Endodermal cell (in vitro differentiated cells): ENCODE measurements at regions not wholly inside any gene's neighbourhood (a gene's known extent, or its start where the extent isn't known, plus 50 kb on each side); places are given as distances from the start of the nearest gene placed in this dataset.
"Not testable (repeated sequence)": the region's sequence is repeated elsewhere in the genome, so short reads cannot be mapped to it uniquely, and the experiment has no call there.

Experiments used
- DNase-seq: peaks from one replicate; pipeline ENCODE4 v3.0.0-alpha.2; 2017
- H3K27ac ChIP-seq: 2 replicates; pipeline ENCODE4 v1.5.1; 2013; ENCODE audit warnings: mild to moderate bottlenecking, low read depth, low read length, moderate library complexity
- H3K27me3 ChIP-seq: 2 replicates; pipeline ENCODE4 v1.6.1; 2013; ENCODE audit warnings: mild to moderate bottlenecking, low read length, moderate library complexity; ENCODE audit not compliant: insufficient read depth, control insufficient read depth, poor library complexity, severe bottlenecking
- H3K36me3 ChIP-seq: 2 replicates; pipeline ENCODE4 v1.7.0; 2013; ENCODE audit warnings: mild to moderate bottlenecking, low read length, moderate library complexity; ENCODE audit not compliant: control insufficient read depth, insufficient read depth
- H3K4me1 ChIP-seq: one replicate; pipeline ENCODE4 v1.7.0; 2013; ENCODE audit warnings: low read length; ENCODE audit not compliant: control insufficient read depth, insufficient read depth
- H3K4me3 ChIP-seq: 2 replicates; pipeline ENCODE4 v1.5.1; 2013; ENCODE audit warnings: mild to moderate bottlenecking, low read length, moderate library complexity
- H3K9ac ChIP-seq: 2 replicates; pipeline ENCODE4 v1.6.1; 2013; ENCODE audit warnings: mild to moderate bottlenecking, low read length, moderate library complexity; ENCODE audit not compliant: poor library complexity, severe bottlenecking; ENCODE audit errors: extremely low read depth
- H3K9me3 ChIP-seq: 2 replicates; pipeline ENCODE4 v1.6.1; 2013; ENCODE audit warnings: mild to moderate bottlenecking, low read length, moderate library complexity; ENCODE audit not compliant: control insufficient read depth
- H3K27ac Mint-ChIP-seq: 2 replicates; pipeline ENCODE4 v1.8.0; 2020; ENCODE audit warnings: mixed read lengths
- H3K27me3 Mint-ChIP-seq: 2 replicates; pipeline ENCODE4 v1.8.0; 2021; ENCODE audit warnings: mild to moderate bottlenecking, mixed read lengths; ENCODE audit not compliant: insufficient read depth
- H3K36me3 Mint-ChIP-seq: 2 replicates; pipeline ENCODE4 v1.8.0; 2020; ENCODE audit warnings: low read depth, mixed read lengths
- H3K4me1 Mint-ChIP-seq: 2 replicates; pipeline ENCODE4 v1.8.0; 2020; ENCODE audit warnings: mixed read lengths
- H3K4me3 Mint-ChIP-seq: 2 replicates; pipeline ENCODE4 v1.8.0; 2020; ENCODE audit warnings: mild to moderate bottlenecking, moderate library complexity, mixed read lengths
- H3K9me3 Mint-ChIP-seq: 2 replicates; pipeline ENCODE4 v1.8.0; 2020; ENCODE audit warnings: mild to moderate bottlenecking, mixed read lengths
- WGBS, 2 experiments: methylation state at CpG; one replicate each; pipeline versions ENCODE4 v1.1.5 to v1.1.7; 2013; ENCODE audit warnings: missing lambda C conversion rate in 2 of 2, mixed read lengths in 1 of 2; ENCODE audit not compliant: insufficient coverage in 1 of 2, insufficient read length in 1 of 2; 5-methylcytosine and 5-hydroxymethylcytosine counted together
- TF ChIP-seq, protein P1 (sequence below): fragments of 200-600 bp; sonication (generic); conservative IDR thresholded peaks from 2 replicates; pipeline ENCODE4 v1.5.0; 2021; ENCODE audit warnings: antibody characterized with exemption, mild to moderate bottlenecking

- Histone ChIP-seq H3K36me3 (no peaks in the 10 kb centered on the region), H3K27ac (no peak overlapping the region), H3K4me3 (no peak overlapping the region), H3K27me3 (no peaks in the 10 kb centered on the region), H3K4me1 (no peaks in the 10 kb centered on the region), H3K9me3 (no peaks in the 10 kb centered on the region), H3K9ac (no peak overlapping the region)
- H3K9me3 Mint-ChIP-seq = peaks cover 53% of the 10 kb centered on the region
- no peaks in the 10 kb centered on the region for H3K36me3 Mint-ChIP-seq
- WGBS, 2 experiments = 82% methylated on average over 1 of the region's 1 CpG; no CpG with 5 or more reads in 1 of the 2 experiments
- H3K27ac Mint-ChIP-seq = no peak overlapping the region
- H3K27me3 Mint-ChIP-seq = no peaks in the 10 kb centered on the region
- TF ChIP-seq, protein P1, sequence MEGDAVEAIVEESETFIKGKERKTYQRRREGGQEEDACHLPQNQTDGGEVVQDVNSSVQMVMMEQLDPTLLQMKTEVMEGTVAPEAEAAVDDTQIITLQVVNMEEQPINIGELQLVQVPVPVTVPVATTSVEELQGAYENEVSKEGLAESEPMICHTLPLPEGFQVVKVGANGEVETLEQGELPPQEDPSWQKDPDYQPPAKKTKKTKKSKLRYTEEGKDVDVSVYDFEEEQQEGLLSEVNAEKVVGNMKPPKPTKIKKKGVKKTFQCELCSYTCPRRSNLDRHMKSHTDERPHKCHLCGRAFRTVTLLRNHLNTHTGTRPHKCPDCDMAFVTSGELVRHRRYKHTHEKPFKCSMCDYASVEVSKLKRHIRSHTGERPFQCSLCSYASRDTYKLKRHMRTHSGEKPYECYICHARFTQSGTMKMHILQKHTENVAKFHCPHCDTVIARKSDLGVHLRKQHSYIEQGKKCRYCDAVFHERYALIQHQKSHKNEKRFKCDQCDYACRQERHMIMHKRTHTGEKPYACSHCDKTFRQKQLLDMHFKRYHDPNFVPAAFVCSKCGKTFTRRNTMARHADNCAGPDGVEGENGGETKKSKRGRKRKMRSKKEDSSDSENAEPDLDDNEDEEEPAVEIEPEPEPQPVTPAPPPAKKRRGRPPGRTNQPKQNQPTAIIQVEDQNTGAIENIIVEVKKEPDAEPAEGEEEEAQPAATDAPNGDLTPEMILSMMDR = no peak
- H3K4me1 Mint-ChIP-seq = no peaks in the 10 kb centered on the region
- DNase-seq = no peak
- H3K4me3 Mint-ChIP-seq = no peak overlapping the region
Measured at GRCh38 chrX:82528525-82528924, 979.6 kb upstream of the POU3F4 start.

GRCh38 chrX:82534086-82534597 lies 973.9 kb upstream of the POU3F4 start:
- H3K27ac ChIP-seq = no peak overlapping the region
- H3K27ac Mint-ChIP-seq = no peak overlapping the region
- no peaks in the 10 kb centered on the region for H3K27me3 ChIP-seq
- H3K4me1 Mint-ChIP-seq = no peaks in the 10 kb centered on the region
- H3K4me3 ChIP-seq = no peak overlapping the region
- peaks cover 56% of the 10 kb centered on the region for H3K9me3 Mint-ChIP-seq
- no peaks in the 10 kb centered on the region for H3K36me3 Mint-ChIP-seq
- no peaks in the 10 kb centered on the region for H3K4me1 ChIP-seq
- 60% methylated on average over 1 of the region's 4 CpGs; no CpG with 5 or more reads in 1 of the 2 experiments for WGBS, 2 experiments
- H3K27me3 Mint-ChIP-seq = no peaks in the 10 kb centered on the region
- H3K36me3 ChIP-seq = no peaks in the 10 kb centered on the region
- no peak overlapping the region for H3K9ac ChIP-seq
- no peaks in the 10 kb centered on the region for H3K9me3 ChIP-seq
- H3K4me3 Mint-ChIP-seq = no peak overlapping the region
- TF ChIP-seq, protein P1 = no peak
- no peak for DNase-seq

- H3K27me3 Mint-ChIP-seq, H3K36me3 ChIP-seq, H3K27ac Mint-ChIP-seq, H3K9ac ChIP-seq, H3K36me3 Mint-ChIP-seq, H3K27ac ChIP-seq, H3K4me1 ChIP-seq, H3K4me3 ChIP-seq, H3K27me3 ChIP-seq, H3K4me3 Mint-ChIP-seq, H3K9me3 ChIP-seq, DNase-seq, H3K4me1 Mint-ChIP-seq: not testable (repeated sequence)
- 83% methylated on average over 1 of the region's 3 CpGs; no CpG with 5 or more reads in 1 of the 2 experiments for WGBS, 2 experiments
- peaks cover 65% of the 10 kb centered on the region for H3K9me3 Mint-ChIP-seq
Measured at GRCh38 chrX:82537205-82537604, 970.9 kb upstream of the POU3F4 start.

DNA sequence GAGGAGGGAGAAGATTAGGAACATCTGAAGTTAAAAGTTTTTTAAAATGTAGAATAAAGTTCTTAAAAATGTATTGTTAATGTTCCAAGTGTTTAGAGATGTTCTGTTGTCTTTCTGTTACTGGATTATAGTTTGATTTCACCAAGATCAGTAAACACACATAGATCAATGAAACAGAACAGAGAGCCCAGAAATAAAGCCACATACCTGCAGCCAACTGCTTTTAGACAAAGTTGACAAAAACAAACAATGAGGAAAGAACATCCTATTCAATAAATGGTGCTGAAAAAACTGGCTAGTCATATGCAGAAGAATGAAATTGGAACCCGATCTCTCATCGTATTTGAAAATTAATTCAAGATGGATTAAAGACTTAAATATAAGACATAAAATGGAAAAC lies 966.3 kb upstream of the POU3F4 start:
- Mint-ChIP-seq H3K36me3 (no peaks in the 10 kb centered on the region), H3K4me3 (no peak overlapping the region), H3K9me3 (peaks cover 61% of the 10 kb centered on the region), H3K27ac (no peak overlapping the region), H3K27me3 (no peaks in the 10 kb centered on the region), H3K4me1 (no peaks in the 10 kb centered on the region)
- no peak overlapping the region for H3K9ac ChIP-seq
- no peak overlapping the region for H3K4me3 ChIP-seq
- TF ChIP-seq, protein P1 = no peak
- H3K27ac ChIP-seq = no peak overlapping the region
- H3K9me3 ChIP-seq = no peaks in the 10 kb centered on the region
- no peaks in the 10 kb centered on the region for H3K4me1 ChIP-seq
- H3K36me3 ChIP-seq = no peaks in the 10 kb centered on the region
- H3K27me3 ChIP-seq = no peaks in the 10 kb centered on the region
- 82% methylated on average over 2 of the region's 2 CpGs; no CpG with 5 or more reads in 1 of the 2 experiments for WGBS, 2 experiments
- DNase-seq = no peak

DNA sequence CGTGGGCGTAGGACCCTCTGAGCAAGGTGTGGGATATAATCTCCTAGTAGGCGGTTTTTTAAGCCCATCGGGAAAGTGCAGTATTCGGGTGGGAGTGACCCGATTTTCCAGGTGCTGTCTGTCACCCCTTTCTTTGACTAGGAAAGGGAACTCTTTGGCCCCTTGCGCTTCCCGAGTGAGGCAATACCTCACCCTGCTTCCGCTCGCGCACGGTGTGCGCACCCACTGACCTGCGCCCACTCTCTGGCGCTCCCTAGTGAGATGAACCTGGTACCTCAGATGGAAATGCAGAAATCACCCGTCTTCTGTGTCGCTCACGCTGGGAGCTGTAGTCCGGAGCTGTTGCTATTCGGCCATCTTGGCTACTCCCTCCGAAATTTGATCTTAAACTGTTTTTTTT lies 955.9 kb upstream of the POU3F4 start:
- not testable (repeated sequence) for H3K4me3 ChIP-seq, H3K36me3 Mint-ChIP-seq, H3K4me1 ChIP-seq, H3K4me1 Mint-ChIP-seq, H3K4me3 Mint-ChIP-seq, DNase-seq, H3K27me3 Mint-ChIP-seq, H3K36me3 ChIP-seq, H3K27ac ChIP-seq, H3K9ac ChIP-seq, H3K27me3 ChIP-seq, H3K27ac Mint-ChIP-seq
- peaks cover 60% of the 10 kb centered on the region for H3K9me3 Mint-ChIP-seq
- H3K9me3 ChIP-seq = peaks cover 13% of the 10 kb centered on the region
- 86 to 96% methylated on average over 4 to 21 of the region's 21 CpGs for WGBS, 2 experiments
